ENCODE measurements at regions not wholly inside any gene's neighbourhood (a gene's known extent, or its start where the extent isn't known, plus 50 kb on each side); places are given as distances from the start of the nearest gene placed in this dataset.
"Not testable (repeated sequence)": the region's sequence is repeated elsewhere in the genome, so short reads cannot be mapped to it uniquely, and the experiment has no call there.

DNA sequence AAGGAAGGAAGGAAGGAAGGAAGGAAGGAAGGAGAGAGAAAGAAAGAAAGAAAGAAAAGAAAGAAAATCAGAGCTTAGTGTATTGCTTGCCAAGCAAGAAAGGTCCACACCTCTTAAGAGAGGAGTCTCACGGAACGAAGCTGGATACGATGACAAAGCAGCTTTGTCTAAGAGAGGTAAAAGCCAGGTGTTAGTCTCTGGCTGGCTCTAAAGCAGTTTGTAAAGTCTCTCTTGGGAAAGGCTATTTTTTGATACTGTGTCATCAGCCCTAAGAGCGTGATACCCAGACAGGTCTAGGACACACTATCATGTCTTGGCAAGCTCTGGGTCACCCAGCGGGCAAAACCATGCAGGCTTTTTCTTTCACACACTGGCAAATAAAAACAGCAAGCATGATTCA is 297.5 kb upstream of the NBPF12 start:
- TF ChIP-seq, protein P1, sequence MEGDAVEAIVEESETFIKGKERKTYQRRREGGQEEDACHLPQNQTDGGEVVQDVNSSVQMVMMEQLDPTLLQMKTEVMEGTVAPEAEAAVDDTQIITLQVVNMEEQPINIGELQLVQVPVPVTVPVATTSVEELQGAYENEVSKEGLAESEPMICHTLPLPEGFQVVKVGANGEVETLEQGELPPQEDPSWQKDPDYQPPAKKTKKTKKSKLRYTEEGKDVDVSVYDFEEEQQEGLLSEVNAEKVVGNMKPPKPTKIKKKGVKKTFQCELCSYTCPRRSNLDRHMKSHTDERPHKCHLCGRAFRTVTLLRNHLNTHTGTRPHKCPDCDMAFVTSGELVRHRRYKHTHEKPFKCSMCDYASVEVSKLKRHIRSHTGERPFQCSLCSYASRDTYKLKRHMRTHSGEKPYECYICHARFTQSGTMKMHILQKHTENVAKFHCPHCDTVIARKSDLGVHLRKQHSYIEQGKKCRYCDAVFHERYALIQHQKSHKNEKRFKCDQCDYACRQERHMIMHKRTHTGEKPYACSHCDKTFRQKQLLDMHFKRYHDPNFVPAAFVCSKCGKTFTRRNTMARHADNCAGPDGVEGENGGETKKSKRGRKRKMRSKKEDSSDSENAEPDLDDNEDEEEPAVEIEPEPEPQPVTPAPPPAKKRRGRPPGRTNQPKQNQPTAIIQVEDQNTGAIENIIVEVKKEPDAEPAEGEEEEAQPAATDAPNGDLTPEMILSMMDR (IDR thresholded peaks at IDR 0.05): not testable (repeated sequence)
- not testable (repeated sequence) for TF ChIP-seq POLR2A (IDR thresholded peaks at IDR 0.05)
